ENCODE measurements at regions not wholly inside any gene's neighbourhood (a gene's known extent, or its start where the extent isn't known, plus 50 kb on each side); places are given as distances from the start of the nearest gene placed in this dataset.

- TF ChIP-seq, protein P1, sequence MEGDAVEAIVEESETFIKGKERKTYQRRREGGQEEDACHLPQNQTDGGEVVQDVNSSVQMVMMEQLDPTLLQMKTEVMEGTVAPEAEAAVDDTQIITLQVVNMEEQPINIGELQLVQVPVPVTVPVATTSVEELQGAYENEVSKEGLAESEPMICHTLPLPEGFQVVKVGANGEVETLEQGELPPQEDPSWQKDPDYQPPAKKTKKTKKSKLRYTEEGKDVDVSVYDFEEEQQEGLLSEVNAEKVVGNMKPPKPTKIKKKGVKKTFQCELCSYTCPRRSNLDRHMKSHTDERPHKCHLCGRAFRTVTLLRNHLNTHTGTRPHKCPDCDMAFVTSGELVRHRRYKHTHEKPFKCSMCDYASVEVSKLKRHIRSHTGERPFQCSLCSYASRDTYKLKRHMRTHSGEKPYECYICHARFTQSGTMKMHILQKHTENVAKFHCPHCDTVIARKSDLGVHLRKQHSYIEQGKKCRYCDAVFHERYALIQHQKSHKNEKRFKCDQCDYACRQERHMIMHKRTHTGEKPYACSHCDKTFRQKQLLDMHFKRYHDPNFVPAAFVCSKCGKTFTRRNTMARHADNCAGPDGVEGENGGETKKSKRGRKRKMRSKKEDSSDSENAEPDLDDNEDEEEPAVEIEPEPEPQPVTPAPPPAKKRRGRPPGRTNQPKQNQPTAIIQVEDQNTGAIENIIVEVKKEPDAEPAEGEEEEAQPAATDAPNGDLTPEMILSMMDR (IDR thresholded peaks at IDR 0.05) = no peak
- TF ChIP-seq POLR2A (IDR thresholded peaks at IDR 0.05) = no peak
- no peaks in the 10 kb centered on the region for H3K27me3 ChIP-seq
- WGBS, 2 donors = 75 to 82% methylated on average over 21 to 41 of the region's 41 CpGs
- no peak overlapping the region for H3K27ac ChIP-seq
- peak overlapping the region in 1 of 2 donors; percentile 51 for H3K4me3 ChIP-seq
- DNase-seq = no peak
- no peaks in the 10 kb centered on the region for H3K9me3 ChIP-seq
- no peaks in the 10 kb centered on the region for H3K4me1 ChIP-seq
- intact Hi-C loops (cut with DNase I; ENCODE audit: low total_unique reads) = no loop called here
- H3K36me3 ChIP-seq (ENCODE audit: low read depth, missing control alignments) = no peaks in the 10 kb centered on the region
These were observed 128.7 kb downstream of the GASK1B start for GRCh38 chr4:158043971-158044618.

- no peaks in the 10 kb centered on the region for H3K27me3 ChIP-seq
- no peak for TF ChIP-seq POLR2A (IDR thresholded peaks at IDR 0.05)
- TF ChIP-seq, protein P1 (IDR thresholded peaks at IDR 0.05) = no peak
- H3K4me3 ChIP-seq = no peak overlapping the region
- intact Hi-C loops (cut with DNase I; ENCODE audit: low total_unique reads) = no loop called here
- no peak overlapping the region for H3K27ac ChIP-seq
- no peaks in the 10 kb centered on the region for H3K9me3 ChIP-seq
- no peaks in the 10 kb centered on the region for H3K4me1 ChIP-seq
- no peaks in the 10 kb centered on the region for H3K36me3 ChIP-seq (ENCODE audit: low read depth, missing control alignments)
- DNase-seq = no peak
These were observed 130.2 kb downstream of the GASK1B start for GRCh38 chr4:158042591-158043030.

DNA sequence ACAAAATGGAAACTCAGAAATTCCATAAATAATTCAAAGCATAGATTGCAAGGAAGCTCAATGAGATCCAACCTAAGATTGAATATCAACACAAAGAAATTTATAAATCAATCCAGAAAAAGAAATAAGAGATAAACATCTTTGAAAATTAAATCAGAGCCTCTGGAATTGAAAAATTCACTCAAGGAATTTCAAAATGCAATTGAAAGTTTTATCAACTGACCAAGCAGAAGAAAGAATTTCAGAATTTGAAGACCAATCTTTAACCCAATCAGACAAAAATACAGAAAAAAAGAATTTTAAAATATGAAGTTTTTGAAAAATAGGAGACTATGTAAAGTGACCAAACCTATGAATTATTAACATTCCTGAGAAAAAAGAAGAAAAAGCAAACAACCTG lies 134.1 kb downstream of the GASK1B start:
- TF ChIP-seq, protein P1 (IDR thresholded peaks at IDR 0.05) = no peak
- TF ChIP-seq POLR2A (IDR thresholded peaks at IDR 0.05) = no peak
- intact Hi-C loops (cut with DNase I; ENCODE audit: low total_unique reads) = no loop called here
- Histone ChIP-seq H3K4me1 (peaks cover 4% of the 10 kb centered on the region), H3K9me3 (no peaks in the 10 kb centered on the region), H3K27ac (no peak overlapping the region), H3K27me3 (no peaks in the 10 kb centered on the region), H3K36me3 (ENCODE audit: low read depth, missing control alignments) (no peaks in the 10 kb centered on the region), H3K4me3 (no peak overlapping the region)
- DNase-seq = no peak

- Histone ChIP-seq H3K36me3 (ENCODE audit: low read depth, missing control alignments) (no peaks in the 10 kb centered on the region), H3K4me1 (peaks cover 9% of the 10 kb centered on the region), H3K9me3 (no peaks in the 10 kb centered on the region), H3K4me3 (no peak overlapping the region), H3K27me3 (no peaks in the 10 kb centered on the region), H3K27ac (no peak overlapping the region)
- intact Hi-C loops (cut with DNase I; ENCODE audit: low total_unique reads) = no loop called here
- TF ChIP-seq, protein P1 (IDR thresholded peaks at IDR 0.05) = no peak
- TF ChIP-seq POLR2A (IDR thresholded peaks at IDR 0.05) = no peak
- 94% methylated on average over 1 of the region's 1 CpG; no CpG with 5 or more reads in 1 of the 2 donors for WGBS, 2 donors
- no peak for DNase-seq
These were observed 135.8 kb downstream of the GASK1B start for GRCh38 chr4:158036998-158037397.

DNA sequence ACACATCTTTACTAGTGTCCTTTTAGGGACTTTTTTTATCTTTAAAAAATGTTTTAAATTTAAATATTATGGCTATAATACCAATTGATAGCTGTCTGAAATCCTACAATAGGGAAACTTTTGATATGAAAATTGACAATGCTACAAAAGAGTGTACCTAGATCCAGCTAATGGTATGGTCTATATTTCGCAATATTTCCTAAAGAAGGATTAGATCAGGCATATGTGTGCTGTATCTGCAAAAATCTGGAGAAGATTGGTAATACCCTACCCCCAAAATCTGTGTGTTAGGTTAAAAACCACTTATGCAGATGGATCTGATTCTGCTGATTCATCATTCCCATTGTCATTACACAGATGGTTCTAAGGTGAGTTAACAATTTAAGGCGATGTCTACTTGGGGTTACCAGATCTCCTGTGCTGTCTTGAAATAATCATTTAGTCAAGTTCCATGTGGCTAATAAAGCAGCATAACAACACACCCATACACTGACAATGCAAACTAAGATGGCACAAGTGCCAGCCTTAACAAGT lies 137.1 kb downstream of the GASK1B start:
- no peaks in the 10 kb centered on the region for H3K27me3 ChIP-seq
- no peaks in the 10 kb centered on the region for H3K36me3 ChIP-seq (ENCODE audit: low read depth, missing control alignments)
- H3K27ac ChIP-seq = no peak overlapping the region
- H3K4me1 ChIP-seq = peaks cover 9% of the 10 kb centered on the region
- H3K9me3 ChIP-seq = no peaks in the 10 kb centered on the region
- DNase-seq = no peak
- no peak for TF ChIP-seq POLR2A (IDR thresholded peaks at IDR 0.05)
- TF ChIP-seq, protein P1 (IDR thresholded peaks at IDR 0.05) = no peak
- WGBS, 2 donors = 88 to 96% methylated on average over 2 of the region's 2 CpGs
- no peak overlapping the region for H3K4me3 ChIP-seq
- intact Hi-C loops (cut with DNase I; ENCODE audit: low total_unique reads) = no loop called here

Measured in testis (tissue), 2 donors.